ENCODE measurements at regions not wholly inside any gene's neighbourhood (a gene's known extent, or its start where the extent isn't known, plus 50 kb on each side); places are given as distances from the start of the nearest gene placed in this dataset.

GRCh38 chr17:12388226-12388625, 277.5 kb upstream of the MYOCD start:
- TF ChIP-seq IRF2 (CRISPR knock-in tag; IDR thresholded peaks at IDR 0.05; ENCODE audit: borderline replicate concordance, low read depth) (no peak), ZNF416 (CRISPR knock-in tag; IDR thresholded peaks at IDR 0.05) (no peak), NR3C1 (CRISPR knock-in tag; conservative IDR thresholded peaks at IDR 0.05; ENCODE audit: low read depth) (no peak), CREB1 (CRISPR knock-in tag; IDR thresholded peaks at IDR 0.05) (no peak), USF1 (CRISPR knock-in tag; IDR thresholded peaks at IDR 0.05) (no peak), SP1 (CRISPR knock-in tag; conservative IDR thresholded peaks at IDR 0.05) (no peak), MAX (CRISPR knock-in tag; IDR thresholded peaks at IDR 0.05) (no peak), ZNF423 (CRISPR knock-in tag; IDR thresholded peaks at IDR 0.05) (no peak), ZNF671 (CRISPR knock-in tag; IDR thresholded peaks at IDR 0.05) (no peak), RELA (CRISPR knock-in tag; IDR thresholded peaks at IDR 0.05; ENCODE audit: borderline replicate concordance) (no peak)
- TF ChIP-seq, protein P1, sequence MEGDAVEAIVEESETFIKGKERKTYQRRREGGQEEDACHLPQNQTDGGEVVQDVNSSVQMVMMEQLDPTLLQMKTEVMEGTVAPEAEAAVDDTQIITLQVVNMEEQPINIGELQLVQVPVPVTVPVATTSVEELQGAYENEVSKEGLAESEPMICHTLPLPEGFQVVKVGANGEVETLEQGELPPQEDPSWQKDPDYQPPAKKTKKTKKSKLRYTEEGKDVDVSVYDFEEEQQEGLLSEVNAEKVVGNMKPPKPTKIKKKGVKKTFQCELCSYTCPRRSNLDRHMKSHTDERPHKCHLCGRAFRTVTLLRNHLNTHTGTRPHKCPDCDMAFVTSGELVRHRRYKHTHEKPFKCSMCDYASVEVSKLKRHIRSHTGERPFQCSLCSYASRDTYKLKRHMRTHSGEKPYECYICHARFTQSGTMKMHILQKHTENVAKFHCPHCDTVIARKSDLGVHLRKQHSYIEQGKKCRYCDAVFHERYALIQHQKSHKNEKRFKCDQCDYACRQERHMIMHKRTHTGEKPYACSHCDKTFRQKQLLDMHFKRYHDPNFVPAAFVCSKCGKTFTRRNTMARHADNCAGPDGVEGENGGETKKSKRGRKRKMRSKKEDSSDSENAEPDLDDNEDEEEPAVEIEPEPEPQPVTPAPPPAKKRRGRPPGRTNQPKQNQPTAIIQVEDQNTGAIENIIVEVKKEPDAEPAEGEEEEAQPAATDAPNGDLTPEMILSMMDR (IDR thresholded peaks at IDR 0.05), result no peak
- TF ChIP-seq, protein P2, sequence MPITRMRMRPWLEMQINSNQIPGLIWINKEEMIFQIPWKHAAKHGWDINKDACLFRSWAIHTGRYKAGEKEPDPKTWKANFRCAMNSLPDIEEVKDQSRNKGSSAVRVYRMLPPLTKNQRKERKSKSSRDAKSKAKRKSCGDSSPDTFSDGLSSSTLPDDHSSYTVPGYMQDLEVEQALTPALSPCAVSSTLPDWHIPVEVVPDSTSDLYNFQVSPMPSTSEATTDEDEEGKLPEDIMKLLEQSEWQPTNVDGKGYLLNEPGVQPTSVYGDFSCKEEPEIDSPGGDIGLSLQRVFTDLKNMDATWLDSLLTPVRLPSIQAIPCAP (CRISPR knock-in tag; IDR thresholded peaks at IDR 0.05), result no peak
- TF ChIP-seq, protein P3, sequence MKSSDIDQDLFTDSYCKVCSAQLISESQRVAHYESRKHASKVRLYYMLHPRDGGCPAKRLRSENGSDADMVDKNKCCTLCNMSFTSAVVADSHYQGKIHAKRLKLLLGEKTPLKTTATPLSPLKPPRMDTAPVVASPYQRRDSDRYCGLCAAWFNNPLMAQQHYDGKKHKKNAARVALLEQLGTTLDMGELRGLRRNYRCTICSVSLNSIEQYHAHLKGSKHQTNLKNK (CRISPR knock-in tag; IDR thresholded peaks at IDR 0.05), result no peak
- TF ChIP-seq, protein P4, sequence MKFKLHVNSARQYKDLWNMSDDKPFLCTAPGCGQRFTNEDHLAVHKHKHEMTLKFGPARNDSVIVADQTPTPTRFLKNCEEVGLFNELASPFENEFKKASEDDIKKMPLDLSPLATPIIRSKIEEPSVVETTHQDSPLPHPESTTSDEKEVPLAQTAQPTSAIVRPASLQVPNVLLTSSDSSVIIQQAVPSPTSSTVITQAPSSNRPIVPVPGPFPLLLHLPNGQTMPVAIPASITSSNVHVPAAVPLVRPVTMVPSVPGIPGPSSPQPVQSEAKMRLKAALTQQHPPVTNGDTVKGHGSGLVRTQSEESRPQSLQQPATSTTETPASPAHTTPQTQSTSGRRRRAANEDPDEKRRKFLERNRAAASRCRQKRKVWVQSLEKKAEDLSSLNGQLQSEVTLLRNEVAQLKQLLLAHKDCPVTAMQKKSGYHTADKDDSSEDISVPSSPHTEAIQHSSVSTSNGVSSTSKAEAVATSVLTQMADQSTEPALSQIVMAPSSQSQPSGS (CRISPR knock-in tag; IDR thresholded peaks at IDR 0.05; ENCODE audit: borderline replicate concordance, low read depth), result no peak

Data from WTC11 (cell line).